ENCODE measurements at regions not wholly inside any gene's neighbourhood (a gene's known extent, or its start where the extent isn't known, plus 50 kb on each side); places are given as distances from the start of the nearest gene placed in this dataset.

- Histone ChIP-seq H3K9ac (ENCODE audit: low read length) (no peak overlapping the region), H4K20me1 (ENCODE audit: low read depth, low read length) (no peaks in the 10 kb centered on the region), H3K9me2 (replicated peaks; ENCODE audit: insufficient read depth, low read length) (no peaks in the 10 kb centered on the region), H3K27ac (ENCODE audit: low read depth, low read length) (no peak overlapping the region), H3K4me3 (ENCODE audit: insufficient read depth, low read length, poor library complexity, severe bottlenecking) (no peak overlapping the region), H3K79me2 (ENCODE audit: insufficient read depth, low read length) (no peaks in the 10 kb centered on the region), H3K27me3 (ENCODE audit: low read length) (no peaks in the 10 kb centered on the region), H2AFZ (ENCODE audit: low read depth, low read length, severe bottlenecking) (no peak overlapping the region), H3F3A (ENCODE audit: insufficient read depth) (no peaks in the 10 kb centered on the region), H3K4me2 (ENCODE audit: low read depth, low read length, poor library complexity, severe bottlenecking) (no peak overlapping the region), H3K9me3 (ENCODE audit: insufficient read depth, low read length) (no peaks in the 10 kb centered on the region), H3K36me3 (ENCODE audit: low read length) (no peaks in the 10 kb centered on the region)
- TF ChIP-seq, protein P1, sequence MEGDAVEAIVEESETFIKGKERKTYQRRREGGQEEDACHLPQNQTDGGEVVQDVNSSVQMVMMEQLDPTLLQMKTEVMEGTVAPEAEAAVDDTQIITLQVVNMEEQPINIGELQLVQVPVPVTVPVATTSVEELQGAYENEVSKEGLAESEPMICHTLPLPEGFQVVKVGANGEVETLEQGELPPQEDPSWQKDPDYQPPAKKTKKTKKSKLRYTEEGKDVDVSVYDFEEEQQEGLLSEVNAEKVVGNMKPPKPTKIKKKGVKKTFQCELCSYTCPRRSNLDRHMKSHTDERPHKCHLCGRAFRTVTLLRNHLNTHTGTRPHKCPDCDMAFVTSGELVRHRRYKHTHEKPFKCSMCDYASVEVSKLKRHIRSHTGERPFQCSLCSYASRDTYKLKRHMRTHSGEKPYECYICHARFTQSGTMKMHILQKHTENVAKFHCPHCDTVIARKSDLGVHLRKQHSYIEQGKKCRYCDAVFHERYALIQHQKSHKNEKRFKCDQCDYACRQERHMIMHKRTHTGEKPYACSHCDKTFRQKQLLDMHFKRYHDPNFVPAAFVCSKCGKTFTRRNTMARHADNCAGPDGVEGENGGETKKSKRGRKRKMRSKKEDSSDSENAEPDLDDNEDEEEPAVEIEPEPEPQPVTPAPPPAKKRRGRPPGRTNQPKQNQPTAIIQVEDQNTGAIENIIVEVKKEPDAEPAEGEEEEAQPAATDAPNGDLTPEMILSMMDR (IDR thresholded peaks at IDR 0.05; ENCODE audit: insufficient read depth, low read length, poor library complexity, severe bottlenecking) = no peak
- TF ChIP-seq EZH2phosphoT487 (conservative IDR thresholded peaks at IDR 0.05; ENCODE audit: low read length) = no peak
These were observed 52.9 kb upstream of the LINC00305 start for GRCh38 chr18:64201781-64202180.

DNA sequence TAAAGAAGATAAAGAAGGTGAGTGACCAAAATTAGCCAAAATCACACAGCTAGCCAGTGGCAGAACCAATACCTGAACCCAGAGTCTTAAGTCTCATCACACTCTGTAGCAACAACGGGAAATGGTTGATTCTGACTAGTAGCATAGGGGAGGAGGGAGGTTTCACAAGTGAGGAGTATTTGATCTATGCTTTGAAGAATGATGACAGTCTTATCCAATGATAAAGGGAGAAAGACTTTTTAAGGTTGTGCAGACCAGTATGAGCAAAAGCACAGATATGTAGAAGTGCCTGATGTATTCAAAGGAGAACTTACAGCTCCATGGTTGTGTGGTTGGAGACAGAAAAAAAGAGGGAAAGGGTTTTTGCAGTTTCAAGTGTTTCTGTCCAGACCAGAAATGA lies 50.7 kb upstream of the LINC00305 start:
- Histone ChIP-seq H3K9me2 (replicated peaks; ENCODE audit: insufficient read depth, low read length) (no peaks in the 10 kb centered on the region), H3K9me3 (ENCODE audit: insufficient read depth, low read length) (no peaks in the 10 kb centered on the region), H2AFZ (ENCODE audit: low read depth, low read length, severe bottlenecking) (no peak overlapping the region), H4K20me1 (ENCODE audit: low read depth, low read length) (no peaks in the 10 kb centered on the region), H3K27me3 (ENCODE audit: low read length) (no peaks in the 10 kb centered on the region), H3K4me2 (ENCODE audit: low read depth, low read length, poor library complexity, severe bottlenecking) (no peak overlapping the region), H3K79me2 (ENCODE audit: insufficient read depth, low read length) (no peaks in the 10 kb centered on the region), H3K36me3 (ENCODE audit: low read length) (no peaks in the 10 kb centered on the region), H3K4me3 (ENCODE audit: insufficient read depth, low read length, poor library complexity, severe bottlenecking) (no peak overlapping the region), H3F3A (ENCODE audit: insufficient read depth) (no peaks in the 10 kb centered on the region), H3K9ac (ENCODE audit: low read length) (no peak overlapping the region), H3K27ac (ENCODE audit: low read depth, low read length) (no peak overlapping the region)
- TF ChIP-seq, protein P1 (IDR thresholded peaks at IDR 0.05; ENCODE audit: insufficient read depth, low read length, poor library complexity, severe bottlenecking) = no peak
- TF ChIP-seq EZH2phosphoT487 (conservative IDR thresholded peaks at IDR 0.05; ENCODE audit: low read length) = no peak

Measured in SU-DHL-6 (cell line).